ENCODE measurements at regions not wholly inside any gene's neighbourhood (a gene's known extent, or its start where the extent isn't known, plus 50 kb on each side); places are given as distances from the start of the nearest gene placed in this dataset.

DNA sequence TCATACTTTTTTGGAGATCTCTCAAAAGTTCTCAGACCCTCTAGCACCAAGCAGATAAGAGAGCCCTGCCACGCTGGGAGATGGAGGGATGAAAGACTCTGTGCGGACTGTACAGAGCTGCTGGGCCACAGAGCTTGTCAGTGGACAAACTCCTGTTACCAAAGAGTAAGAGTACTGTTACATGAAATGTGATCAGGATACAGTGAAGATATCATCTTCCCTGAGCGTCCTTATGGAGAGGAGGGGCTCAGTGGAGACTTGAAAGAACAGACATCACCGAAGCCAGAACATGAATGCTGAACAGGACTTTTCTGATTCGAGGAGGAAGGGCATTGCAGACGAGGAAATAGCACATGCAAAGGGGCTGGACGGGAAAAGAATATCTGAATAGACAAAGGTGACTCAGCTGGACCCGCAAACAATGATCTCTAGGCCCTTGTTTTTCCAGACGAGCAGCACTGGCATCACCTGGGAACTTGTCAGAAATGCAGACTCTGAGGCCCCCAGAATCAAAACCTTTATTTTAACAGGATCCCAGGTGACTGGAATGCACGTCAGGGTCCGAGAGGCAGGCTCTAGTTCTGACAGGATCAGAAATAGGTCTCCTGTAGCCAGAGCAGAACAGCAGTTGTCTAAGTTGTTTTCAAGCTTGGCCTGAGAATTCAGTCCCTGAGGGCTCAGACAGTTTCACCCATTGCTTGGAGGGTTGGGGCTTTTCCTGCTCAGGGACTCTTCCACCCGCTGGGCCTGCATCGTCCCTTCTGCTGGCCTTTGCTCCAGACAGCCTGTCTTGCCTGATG, 277.9 kb downstream of the RPLP1 start:
- 85 to 86% methylated on average over 13 of the region's 13 CpGs for WGBS, 2 donors
- DNase-seq = no peak

DNA sequence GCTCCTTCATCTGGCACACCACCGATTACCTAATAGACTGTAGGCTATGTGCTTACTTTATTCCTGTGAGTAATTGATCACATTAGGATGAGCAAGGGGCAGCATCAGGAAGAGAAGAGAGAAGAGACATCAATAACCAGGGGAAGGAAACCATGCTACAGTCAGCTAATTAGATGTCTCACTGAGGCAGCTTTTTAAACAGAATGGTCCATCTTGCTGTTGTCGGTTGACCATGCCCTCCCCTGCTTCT, 278.4 kb downstream of the RPLP1 start:
- Histone ChIP-seq H3K4me1 (no peaks in the 10 kb centered on the region), H3K9me3 (no peaks in the 10 kb centered on the region), H3K4me3 (replicated peaks in 1 of 3) (no peak overlapping the region), H3K27ac (no peak overlapping the region), H3K36me3 (no peaks in the 10 kb centered on the region), H3K27me3 (no peaks in the 10 kb centered on the region)
- no peak for DNase-seq
- TF ChIP-seq POLR2A (IDR thresholded peaks at IDR 0.05) = no peak
- TF ChIP-seq, protein P1, sequence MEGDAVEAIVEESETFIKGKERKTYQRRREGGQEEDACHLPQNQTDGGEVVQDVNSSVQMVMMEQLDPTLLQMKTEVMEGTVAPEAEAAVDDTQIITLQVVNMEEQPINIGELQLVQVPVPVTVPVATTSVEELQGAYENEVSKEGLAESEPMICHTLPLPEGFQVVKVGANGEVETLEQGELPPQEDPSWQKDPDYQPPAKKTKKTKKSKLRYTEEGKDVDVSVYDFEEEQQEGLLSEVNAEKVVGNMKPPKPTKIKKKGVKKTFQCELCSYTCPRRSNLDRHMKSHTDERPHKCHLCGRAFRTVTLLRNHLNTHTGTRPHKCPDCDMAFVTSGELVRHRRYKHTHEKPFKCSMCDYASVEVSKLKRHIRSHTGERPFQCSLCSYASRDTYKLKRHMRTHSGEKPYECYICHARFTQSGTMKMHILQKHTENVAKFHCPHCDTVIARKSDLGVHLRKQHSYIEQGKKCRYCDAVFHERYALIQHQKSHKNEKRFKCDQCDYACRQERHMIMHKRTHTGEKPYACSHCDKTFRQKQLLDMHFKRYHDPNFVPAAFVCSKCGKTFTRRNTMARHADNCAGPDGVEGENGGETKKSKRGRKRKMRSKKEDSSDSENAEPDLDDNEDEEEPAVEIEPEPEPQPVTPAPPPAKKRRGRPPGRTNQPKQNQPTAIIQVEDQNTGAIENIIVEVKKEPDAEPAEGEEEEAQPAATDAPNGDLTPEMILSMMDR (IDR thresholded peaks at IDR 0.05) = no peak
- intact Hi-C loops (cut with DNase I) = no loop called here
- 85 to 96% methylated on average over 2 of the region's 2 CpGs for WGBS, 2 donors

More for the DNA sequence above, 277.9 kb downstream of the RPLP1 start:
- Histone ChIP-seq H3K27me3 (no peaks in the 10 kb centered on the region), H3K4me3 (replicated peaks in 1 of 3) (no peak overlapping the region), H3K36me3 (no peaks in the 10 kb centered on the region), H3K9me3 (no peaks in the 10 kb centered on the region), H3K4me1 (no peaks in the 10 kb centered on the region), H3K27ac (no peak overlapping the region)
- intact Hi-C loops (cut with DNase I) = no loop called here
- no peak for TF ChIP-seq POLR2A (IDR thresholded peaks at IDR 0.05)
- TF ChIP-seq, protein P1 (IDR thresholded peaks at IDR 0.05) = no peak

DNA sequence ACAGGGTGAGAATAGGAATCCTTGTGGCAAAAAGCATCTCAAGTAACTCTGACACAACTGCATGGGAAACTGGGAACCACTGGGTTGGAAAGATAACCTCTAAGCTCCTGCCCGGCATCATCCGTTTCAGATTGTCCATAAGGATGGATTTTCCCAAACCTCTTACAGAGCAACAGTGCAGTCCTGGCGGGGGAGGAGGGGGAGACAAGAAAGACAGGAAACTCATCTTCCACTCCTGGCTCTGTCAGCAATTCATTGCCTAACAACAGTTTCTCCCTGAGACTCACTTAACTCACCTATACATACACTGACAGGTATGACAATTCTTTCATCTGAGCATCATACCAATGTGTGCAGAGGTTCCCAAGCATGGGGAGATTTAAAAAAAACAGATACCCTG, 279.0 kb downstream of the RPLP1 start:
- TF ChIP-seq, protein P1 (IDR thresholded peaks at IDR 0.05) = no peak
- no peak for TF ChIP-seq POLR2A (IDR thresholded peaks at IDR 0.05)
- no peaks in the 10 kb centered on the region for H3K4me1 ChIP-seq
- intact Hi-C loops (cut with DNase I) = no loop called here
- H3K27me3 ChIP-seq = no peaks in the 10 kb centered on the region
- 93 to 95% methylated on average over 3 of the region's 3 CpGs for WGBS, 2 donors
- H3K4me3 ChIP-seq (replicated peaks in 1 of 3) = no peak overlapping the region
- no peak overlapping the region for H3K27ac ChIP-seq
- no peaks in the 10 kb centered on the region for H3K9me3 ChIP-seq
- no peak for DNase-seq
- no peaks in the 10 kb centered on the region for H3K36me3 ChIP-seq

DNA sequence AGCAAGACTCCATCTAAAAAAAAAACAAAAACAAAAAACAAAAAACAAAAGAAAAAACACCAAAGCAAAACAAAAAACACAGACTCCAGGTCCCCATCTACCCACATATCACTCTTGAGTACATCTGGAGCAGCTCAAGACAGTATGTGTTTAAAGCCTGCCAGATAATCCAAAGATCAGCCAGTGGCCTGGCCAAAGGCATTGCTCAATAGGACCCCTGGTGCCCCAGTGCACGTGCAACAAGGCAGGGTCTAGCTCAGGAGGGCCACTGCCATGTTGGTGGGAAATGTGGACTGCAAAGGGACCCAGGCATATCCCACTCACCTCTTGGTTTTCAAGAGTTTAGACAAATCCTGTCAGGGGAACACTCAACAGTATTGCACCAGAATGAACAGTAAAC, 279.5 kb downstream of the RPLP1 start:
- intact Hi-C loops (cut with DNase I) = no loop called here
- TF ChIP-seq POLR2A (IDR thresholded peaks at IDR 0.05) = no peak
- TF ChIP-seq, protein P1 (IDR thresholded peaks at IDR 0.05) = no peak
- no peak overlapping the region for H3K27ac ChIP-seq
- H3K4me3 ChIP-seq (replicated peaks in 1 of 3) = no peak overlapping the region
- no peaks in the 10 kb centered on the region for H3K27me3 ChIP-seq
- H3K36me3 ChIP-seq = no peaks in the 10 kb centered on the region
- no peaks in the 10 kb centered on the region for H3K9me3 ChIP-seq
- WGBS, 2 donors = 38 to 42% methylated on average over 1 of the region's 1 CpG
- no peaks in the 10 kb centered on the region for H3K4me1 ChIP-seq
- DNase-seq = no peak

DNA sequence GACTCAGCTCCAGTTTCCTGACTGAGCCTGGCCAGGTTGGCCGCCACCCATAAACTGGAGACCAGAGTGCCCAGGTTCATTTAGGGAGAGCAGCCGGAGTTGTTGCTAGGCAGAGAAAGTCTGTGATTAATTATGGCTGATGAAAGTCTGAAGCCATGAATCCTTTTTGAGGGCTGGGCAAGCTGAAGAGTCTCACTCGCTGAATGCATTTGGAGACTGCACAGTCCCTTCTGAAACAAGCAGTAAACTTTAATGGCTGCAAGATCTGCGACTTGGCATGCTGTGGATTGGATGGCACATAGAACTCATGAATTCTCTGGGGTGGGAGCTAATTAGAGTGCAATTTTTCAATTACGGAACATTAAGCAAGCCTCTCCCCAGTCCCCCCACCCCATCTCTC, 282.1 kb downstream of the RPLP1 start:
- Histone ChIP-seq H3K27ac (no peak overlapping the region), H3K9me3 (no peaks in the 10 kb centered on the region), H3K27me3 (no peaks in the 10 kb centered on the region), H3K36me3 (no peaks in the 10 kb centered on the region), H3K4me1 (no peaks in the 10 kb centered on the region), H3K4me3 (replicated peaks in 1 of 3) (no peak overlapping the region)
- DNase-seq = no peak
- no peak for TF ChIP-seq POLR2A (IDR thresholded peaks at IDR 0.05)
- intact Hi-C loops (cut with DNase I) = no loop called here
- WGBS, 2 donors = 69 to 90% methylated on average over 5 of the region's 5 CpGs

Measured in thyroid gland (tissue), 4 donors.